ENCODE measurements at regions not wholly inside any gene's neighbourhood (a gene's known extent, or its start where the extent isn't known, plus 50 kb on each side); places are given as distances from the start of the nearest gene placed in this dataset.

DNA sequence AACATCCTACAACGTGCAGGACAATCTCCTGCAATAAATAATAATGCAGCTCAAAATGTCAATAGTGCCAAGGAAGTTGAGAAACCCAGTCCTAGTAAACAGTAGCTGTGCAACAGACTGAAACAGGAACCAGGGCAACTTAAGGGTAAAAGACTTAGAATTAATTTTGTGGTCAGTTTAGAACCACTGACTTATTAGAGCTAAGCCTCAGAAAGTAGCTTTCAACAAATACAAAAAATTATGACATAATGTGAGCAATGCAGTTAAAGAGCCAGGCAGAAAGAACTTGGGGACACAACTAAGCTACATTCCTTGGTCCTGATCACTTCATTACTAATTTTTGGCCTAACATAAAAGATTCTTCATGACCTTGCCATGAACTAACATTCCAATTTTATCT is 195.4 kb downstream of the MACC1 start:
- DNase-seq, result no peak

DNA sequence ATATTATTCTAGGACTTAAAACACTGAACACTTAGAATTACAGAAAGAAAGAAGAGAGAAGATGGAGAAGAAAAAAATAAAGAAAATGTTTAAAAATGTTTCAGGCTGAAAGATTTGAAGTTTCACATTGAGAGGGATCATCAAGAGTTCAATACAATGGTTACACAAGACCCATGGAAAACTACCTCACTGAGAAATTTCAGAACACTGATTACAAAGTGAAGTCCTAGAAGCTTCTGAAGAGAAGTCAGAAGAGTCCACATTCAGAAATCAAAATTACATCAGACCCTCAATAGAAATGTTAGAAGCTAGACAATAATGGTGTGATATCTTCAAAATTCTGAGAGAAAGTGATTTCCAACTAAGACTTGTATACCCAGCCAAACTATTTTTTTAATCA is 196.1 kb downstream of the MACC1 start:
- no peak for DNase-seq

DNA sequence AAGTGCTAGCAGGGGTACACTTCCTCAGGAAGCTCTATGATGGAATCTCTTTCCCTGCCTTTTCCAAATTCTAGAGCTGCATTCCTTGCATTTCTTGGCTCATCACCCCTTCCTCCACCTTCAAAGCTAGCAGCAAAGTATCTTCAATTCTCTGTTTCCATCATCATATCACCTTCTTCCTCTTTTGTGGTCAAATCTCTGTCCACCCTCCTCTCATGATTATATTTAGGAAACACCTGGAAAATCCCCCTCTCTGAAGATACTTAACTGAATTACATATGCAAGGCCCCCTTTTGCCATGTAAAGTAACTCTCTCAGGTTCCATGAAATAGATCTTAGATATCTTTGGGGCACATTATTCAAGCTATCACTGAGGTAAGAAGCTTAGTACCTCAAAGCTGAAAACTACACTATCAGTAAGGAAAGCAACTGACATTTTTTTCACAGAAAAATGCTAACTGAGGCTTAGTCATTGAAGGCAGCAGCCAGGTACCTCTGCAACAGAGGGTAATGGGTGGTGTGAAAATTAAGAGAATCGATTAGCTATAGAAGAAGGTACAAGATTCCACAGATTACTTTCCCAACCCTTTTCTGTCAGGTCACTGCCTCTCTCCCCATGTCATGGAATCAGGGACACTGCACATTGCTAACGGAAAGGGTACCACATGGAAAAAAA is 197.3 kb downstream of the MACC1 start:
- no peak for DNase-seq

DNA sequence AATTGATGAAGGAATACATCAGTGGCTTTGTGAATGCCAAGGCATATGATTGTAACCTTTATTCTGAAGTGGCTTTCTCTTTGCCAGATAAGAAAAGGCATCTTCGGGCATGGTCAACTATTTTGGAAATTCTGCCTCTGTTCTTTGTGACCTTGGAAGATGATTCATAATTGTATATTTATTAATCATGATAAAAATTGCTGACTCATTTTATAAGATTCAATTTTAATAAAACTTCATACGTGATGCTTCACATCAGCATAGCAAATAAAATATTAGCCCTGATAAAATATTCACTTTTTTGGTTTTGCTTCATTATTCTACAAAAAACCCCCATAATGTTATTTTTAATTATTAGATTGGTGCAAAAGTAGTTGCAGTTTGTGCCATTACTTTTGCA is 200.5 kb downstream of the MACC1 start:
- no peak for DNase-seq

DNA sequence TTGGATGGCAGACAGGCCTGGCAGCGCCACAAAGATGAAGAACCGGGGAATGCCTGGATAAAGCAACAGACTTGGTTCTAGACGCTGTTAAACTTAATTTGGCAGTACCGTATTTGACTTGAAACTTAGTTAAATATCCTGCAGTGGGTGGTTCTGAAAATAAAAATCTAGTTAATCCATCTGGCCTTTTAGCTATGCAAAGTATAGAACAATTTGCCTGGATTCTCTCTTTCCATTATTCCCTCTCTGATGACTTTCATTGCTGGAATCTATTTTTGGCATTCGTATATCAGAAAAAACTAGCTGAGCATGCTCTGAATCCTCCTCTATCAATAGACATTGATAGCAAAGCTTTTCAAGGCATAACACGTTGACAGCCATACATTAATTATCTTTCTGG is 203.6 kb downstream of the MACC1 start:
- no peak for DNase-seq

DNA sequence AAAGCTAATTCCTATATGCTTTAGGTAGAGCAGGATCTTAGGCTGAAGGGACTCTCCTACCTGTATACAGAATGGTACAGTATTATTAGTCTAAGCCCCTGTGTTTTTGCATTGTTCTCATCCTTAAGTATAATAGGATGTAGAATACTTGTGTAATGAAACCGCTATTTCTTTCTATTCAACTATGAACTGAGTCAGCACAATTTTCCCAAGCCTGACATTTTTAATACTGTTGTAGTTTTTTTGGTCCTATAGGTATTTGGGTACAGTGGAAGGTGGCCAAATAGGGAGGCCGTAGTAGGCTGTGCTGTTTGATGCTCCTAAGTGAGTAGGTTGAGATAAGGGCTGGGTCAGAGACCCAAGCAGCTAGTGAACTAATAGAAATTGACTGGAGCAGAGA is 205.1 kb downstream of the MACC1 start:
- DNase-seq, result no peak

DNA sequence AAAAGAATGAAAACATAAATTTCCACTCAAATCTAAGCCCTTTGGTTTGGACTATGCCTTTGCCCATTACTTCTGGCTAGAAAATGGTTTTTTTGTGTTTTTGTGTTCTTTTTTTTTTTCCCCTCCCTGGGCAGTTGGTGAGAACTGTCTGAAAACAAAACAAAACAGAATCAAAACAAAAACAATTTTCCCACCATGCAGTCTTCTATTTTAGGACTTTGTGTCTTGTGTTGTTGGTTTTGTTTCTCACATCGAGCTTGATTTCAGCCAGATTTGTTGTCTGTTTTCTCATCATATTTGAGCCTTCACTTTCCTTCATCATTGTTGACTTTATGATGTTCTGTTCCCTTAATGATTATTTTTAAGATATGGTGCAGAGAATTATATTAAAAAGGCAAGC is 206.3 kb downstream of the MACC1 start:
- no peak for DNase-seq

DNA sequence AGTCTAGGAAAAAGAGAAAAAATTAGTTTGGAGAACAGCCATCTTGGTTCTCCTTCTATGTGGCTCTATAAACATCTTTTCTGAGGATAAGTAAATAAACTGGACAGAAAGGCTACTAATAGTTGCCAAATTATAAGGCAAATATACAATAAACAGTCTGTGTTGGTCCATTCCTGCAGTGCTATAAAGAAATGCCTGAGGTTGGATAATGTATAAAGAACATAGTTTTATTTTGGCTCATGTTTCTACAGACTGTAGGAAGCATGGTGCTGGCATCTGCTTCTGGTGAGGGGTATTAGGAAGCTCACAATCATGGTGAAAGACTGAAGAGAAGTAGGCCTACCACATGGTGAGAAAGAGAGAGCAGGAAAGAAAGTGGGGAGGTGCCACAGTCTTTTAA is 209.7 kb downstream of the MACC1 start:
- DNase-seq, result no peak

DNA sequence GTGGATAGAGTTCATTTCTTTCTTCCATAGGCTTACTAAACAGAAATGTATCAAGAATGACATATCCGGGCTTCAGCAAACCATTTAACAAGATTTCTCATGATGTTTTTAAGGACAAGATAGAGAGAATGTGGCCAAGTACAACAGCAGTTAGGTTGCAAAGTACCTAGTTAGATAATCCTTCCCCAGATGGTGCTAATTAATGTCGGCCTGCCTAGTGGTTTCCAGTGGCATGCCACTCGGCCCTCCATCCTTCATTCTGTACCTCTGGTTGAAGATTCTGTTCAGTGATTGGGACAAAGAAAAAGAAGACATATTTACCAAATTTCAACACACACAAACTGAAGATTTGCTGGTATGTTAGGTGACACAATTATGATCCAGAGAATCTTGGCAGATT is 212.1 kb downstream of the MACC1 start:
- DNase-seq, result no peak

DNA sequence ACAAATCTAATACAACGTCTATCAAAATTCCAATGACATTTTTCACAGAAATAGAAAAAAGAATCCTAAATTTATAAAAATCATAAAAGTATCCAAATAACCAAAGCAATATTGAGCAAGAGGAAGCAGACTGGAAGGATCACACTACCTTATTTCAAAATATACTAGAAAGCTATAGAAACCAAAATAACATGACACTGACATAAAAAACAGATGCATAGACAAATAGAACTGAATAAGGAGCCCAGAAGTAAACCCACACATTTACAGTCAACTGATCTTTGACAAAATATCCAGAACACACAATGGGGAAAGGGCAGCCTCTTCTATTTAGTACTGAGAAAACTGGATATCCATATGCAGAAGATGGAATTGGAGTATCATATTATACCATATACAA is 217.5 kb downstream of the MACC1 start:
- DNase-seq, result no peak

DNA sequence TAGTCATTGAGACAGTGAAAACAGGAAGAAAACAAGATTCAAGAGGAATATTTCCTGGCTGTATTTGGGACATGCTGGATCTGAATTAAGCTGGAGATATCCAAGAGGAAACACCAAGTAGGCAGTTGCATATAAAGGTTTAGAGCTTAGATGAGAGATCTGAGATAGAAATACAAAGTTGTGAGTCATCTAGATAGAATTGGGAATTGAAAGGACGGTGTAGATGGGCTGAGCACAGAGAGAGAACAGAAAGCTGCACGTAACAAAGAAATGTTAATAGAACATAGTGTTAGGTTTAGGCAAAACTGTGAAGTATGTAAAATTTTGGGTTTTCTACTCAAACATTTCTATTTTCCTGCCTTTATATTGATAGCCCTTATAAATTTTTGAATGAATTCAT is 218.5 kb upstream of the TMEM196 start:
- DNase-seq, result no peak

DNA sequence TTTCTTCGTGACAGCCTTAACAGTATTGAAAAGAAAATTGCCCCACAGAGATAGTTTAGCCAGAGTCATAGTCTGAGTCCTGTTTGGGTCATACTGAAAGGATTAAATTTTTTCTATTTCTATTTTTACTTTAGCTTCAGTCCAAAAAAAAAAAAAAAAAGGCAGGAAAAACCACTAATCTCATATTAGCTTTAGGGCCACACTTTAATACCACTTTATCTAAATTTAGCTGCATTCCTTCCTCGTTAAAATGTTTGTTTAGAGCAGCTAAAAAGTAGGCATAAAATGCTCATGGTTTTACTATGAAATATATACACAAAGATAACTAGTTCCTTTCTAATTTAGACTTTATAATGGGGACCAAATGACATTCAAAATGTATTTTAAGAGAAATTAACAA is 216.5 kb upstream of the TMEM196 start:
- DNase-seq, result no peak

DNA sequence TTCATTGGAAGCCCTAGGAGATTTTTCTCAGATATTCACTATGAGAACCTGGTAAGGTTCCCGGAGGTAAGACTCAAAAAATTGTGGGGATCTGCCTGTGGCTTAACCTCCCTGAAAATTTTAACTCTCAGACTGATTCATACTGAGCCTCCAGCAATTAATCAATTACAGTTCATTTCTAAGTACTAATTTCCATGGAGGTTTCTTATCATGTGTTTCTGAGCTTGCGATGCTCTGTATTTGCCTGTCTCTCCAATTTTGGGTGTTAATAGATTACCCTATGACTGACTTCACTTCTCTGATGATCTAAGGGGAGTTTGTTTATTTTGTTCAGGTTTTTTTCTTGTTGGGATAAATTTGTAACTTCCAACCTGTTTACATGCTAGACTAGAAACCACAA is 215.4 kb upstream of the TMEM196 start:
- DNase-seq, result no peak

DNA sequence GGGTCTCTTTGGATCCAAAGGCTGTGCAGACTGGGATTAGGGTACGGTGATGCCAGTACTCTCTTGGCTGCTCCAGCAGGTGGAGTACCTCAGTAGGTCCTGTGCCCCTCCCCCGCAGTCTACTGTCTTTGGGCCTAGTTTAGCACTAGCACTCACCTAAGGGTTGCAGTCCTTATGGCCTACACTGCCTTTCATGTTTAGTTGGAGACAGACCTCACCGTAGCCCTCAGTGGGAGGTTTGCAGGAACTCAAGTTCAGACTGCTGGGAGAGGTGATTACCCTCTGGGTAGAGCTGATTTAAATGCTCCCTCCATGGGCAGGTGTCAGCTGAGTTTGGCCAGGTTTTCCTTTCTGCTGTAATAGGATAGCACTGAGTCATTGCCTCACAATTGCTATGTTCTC is 210.8 kb upstream of the TMEM196 start:
- no peak for DNase-seq

DNA sequence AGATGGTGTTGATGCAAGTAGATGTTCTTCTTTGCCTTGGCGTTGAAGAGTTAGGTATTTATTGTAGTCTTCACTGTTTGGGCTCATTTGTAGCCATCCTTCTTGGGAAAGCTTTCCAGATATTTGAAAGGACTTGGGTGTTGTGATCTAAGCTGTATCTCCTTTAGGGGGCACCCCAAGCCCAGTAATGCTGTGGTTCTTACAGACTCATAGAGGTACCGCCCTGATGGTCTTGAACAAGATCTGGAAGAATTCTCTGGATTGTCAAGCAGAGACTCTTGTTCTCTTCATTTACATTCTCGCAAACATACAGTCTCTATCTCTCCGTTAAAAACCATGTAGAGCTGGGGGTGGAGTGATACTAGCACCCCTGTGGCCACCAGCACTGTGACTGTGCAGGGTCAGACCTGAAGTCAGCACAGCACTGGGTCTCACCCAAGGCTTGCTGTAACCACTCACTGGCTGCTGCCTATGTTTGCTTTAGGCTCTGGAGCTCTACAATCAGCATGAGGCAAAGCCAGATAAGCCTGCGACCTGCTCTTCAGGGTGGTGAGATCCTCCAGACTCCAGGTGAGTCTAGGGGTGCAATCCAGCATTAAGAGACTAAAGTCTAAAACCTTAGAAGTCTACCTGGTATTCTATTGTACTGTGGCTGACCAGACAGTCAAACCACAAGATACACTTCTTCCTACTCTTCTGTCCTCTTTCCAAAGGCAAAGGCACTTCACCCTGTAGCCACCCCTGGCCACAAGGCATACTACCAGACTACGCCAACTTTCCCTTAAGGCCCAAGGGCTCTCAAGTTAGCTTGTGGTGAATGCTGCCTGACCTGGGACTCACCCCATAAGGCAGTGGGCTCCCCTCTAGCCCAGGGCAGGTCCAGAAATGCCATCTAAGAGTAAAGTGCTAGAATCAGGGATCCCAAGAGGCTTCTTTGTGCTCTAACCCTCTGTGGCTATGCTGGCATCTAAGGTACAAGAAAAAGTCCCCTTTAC is 209.7 kb upstream of the TMEM196 start:
- DNase-seq, result peak; percentile 24 to 26

DNA sequence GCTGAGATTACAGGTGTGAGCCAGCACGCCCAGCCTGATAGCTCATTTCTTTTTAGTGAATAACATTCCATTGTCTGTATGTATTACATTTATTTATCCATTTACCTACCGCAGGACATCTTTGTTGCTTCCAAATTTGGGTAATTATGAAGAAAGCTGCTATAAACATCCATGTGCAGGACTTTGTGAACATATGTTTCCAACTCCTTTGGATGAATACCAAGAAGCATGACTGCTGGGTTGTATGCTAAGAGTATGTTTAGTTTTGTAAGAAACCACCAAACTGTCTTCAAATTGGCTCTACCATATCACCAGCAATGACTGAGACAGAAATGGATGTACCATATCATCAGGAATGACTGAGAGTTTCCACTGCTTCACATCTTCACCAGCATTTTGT is 200.2 kb upstream of the TMEM196 start:
- DNase-seq, result no peak

DNA sequence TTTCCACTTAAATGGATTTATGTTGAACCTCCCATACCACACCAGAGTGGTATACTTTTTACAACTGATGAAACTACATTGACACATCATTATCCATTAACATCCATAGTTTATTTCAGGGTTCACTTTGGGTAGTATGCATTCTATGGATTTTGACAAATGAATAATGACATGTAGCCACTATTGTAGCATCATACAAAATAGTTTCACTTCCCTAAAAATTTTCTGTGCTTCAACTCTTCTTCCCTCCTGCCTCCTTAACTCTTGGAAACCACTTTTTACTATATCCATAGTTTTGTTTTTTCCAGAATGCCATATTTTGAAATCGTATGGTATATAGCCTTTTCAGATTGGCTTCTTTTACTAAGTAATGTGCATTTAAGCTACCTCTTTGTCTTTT is 199.5 kb upstream of the TMEM196 start:
- no peak for DNase-seq

DNA sequence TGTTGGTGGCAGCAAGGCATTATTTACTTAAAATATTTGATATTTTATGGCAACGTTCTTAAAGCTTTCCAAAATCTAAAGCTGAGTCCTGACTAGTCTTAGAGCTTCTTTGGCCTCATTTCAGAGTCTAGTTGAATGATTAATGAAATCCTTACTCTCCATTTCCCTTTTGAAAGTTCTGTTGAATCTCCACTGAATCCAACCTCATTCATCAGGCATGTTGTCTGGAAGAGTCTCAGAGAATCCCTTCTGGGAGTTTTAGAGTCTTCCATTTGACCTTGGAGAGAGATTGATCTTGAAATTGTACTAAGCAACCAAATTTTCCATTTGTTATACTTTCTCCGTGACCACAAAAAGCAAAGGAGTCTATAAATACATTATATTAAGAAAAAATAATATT is 198.5 kb upstream of the TMEM196 start:
- DNase-seq, result no peak

DNA sequence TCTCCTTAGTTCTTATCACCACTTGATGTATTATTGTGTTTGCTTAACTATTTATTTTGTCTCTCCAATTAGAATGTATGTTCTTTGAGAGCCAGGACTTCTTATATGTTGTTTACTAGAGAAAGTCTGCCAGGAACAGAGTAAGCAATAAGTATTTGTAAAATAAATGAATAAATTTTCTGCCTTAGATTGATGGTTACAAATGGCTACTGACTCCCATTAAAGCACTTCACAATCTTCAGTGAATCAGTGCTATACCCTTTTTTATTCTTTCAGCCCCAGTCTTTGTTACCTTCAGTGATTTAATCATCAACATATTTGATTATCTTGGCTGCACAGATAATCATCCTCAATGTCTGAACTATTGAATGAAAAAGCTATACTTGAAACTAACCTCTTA is 197.1 kb upstream of the TMEM196 start:
- no peak for DNase-seq

DNA sequence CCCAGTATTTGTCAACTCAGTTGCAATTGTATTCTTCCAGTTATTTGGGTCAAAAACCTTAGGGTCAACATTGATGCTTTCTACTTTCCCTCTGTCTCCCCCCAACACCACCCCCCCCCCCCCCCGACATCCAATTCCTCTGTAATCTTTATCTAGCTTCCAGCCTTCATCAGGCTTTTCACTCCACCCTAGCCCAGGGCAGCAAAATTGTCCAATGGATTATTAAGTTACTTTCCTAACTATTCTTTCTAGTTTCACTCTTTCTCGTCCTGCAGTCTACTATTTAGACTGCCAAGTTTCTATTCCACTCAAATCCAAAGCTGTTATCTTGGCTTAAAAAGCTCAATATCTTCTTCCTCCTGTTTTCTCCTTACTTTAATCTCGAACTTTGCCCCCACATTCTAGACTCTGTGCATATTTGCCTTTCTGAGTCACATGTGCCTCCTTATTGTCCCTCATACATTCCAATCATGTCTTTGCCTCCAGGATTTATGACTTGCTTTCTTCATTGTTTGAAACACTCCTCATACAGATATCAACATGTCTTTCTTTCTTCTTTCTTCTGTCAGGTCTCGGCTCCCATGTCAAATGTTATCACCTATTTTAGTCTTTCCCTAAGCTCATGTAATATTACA is 196.6 kb upstream of the TMEM196 start:
- no peak for DNase-seq

DNA sequence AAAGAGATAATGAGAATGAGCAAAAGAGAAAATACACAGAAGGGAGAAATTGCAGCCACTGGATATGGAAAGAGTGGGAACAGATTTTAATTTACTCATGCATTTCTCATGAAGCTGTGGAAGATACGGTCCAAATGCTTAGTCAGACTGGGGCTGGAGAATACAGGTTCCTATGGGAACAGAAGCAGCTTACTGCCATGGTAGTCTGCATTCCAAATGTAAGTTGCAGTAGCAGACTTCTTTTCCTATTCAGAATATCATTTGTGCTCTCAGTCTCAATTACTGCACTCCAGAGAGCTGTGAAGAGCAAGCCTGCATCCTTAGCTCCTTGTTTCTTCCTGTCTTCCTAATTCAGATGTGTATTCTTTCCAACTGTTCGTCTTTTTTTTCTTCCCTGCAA is 190.8 kb upstream of the TMEM196 start:
- DNase-seq, result no peak

DNA sequence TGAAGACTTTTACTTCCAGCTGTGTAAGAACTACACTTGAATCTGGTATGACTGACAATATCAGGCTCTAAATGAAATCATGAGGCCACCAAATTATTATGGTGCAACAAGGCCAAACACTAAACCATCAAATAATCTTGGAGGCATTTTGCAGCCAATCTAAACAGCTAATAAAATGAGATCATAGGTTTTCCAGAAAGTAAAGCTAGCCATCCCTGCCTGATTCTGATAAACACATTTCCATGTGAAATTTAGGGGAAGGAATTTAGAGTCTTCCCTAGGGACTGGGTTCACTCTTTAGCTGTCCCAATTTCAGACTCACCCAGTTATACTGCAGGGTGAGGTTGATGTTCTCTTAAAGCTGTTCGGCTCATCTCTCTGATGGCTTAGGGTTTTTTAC is 190.3 kb upstream of the TMEM196 start:
- no peak for DNase-seq

DNA sequence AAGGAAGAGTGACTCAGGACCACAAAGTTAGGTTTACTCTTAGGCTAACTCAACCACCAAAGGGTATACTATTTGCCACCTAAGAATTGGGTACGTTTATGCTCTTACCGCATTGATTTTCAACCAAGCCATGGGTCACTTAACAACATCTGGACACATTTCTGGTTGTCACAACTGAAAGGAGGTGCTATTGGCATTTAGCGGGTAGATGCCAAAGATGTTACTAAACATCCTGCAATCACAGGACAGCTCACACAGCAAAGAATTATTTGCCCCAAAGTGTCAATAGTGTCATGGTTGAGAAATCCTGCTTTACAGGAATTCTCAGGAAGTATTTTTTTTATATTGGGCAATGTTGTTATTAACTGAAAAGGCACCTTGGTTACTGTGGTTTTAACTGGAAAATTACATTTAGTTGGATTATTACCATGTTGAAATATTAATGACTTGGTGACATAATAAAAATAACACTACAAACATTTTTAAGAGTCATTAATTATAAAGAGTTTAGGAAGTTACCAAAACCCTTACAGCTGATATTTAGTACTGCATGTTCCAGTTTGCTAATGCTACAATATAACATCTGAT is 185.0 kb upstream of the TMEM196 start:
- no peak for DNase-seq

Measured in right lung (tissue), 2 donors.